Upper lobe of right lung (tissue), 1 donor: ENCODE measurements at regions not wholly inside any gene's neighbourhood (a gene's known extent, or its start where the extent isn't known, plus 50 kb on each side); places are given as distances from the start of the nearest gene placed in this dataset.

ENCODE experiments used
- ATAC-seq: fragments of 200-7000 bp; cut with Tn5 transposase; one replicate; pipeline ENCODE4 v1.9.1; 2020; ENCODE audit warnings: mild to moderate bottlenecking, moderate library complexity
- DNase-seq: peaks from one replicate; pipeline ENCODE4 v3.0.0-alpha.2; 2020
- H3K27ac ChIP-seq: fragments of 200-600 bp; one replicate; pipeline ENCODE4 v1.8.0; 2022
- H3K27me3 ChIP-seq: fragments of 200-600 bp; one replicate; pipeline ENCODE4 v1.8.0; 2022; ENCODE audit warnings: mild to moderate bottlenecking
- H3K36me3 ChIP-seq: fragments of 200-600 bp; one replicate; pipeline ENCODE4 v1.8.0; 2022
- H3K4me1 ChIP-seq: fragments of 200-600 bp; one replicate; pipeline ENCODE4 v1.8.0; 2022
- H3K4me3 ChIP-seq: fragments of 200-600 bp; one replicate; pipeline ENCODE4 v1.8.0; 2022; ENCODE audit warnings: mild to moderate bottlenecking
- H3K9me3 ChIP-seq: fragments of 200-600 bp; one replicate; pipeline ENCODE4 v1.8.0; 2022
- intact Hi-C: fragments of 100-400 bp; cut with DNase I; formaldehyde crosslinking; loops from one replicate; pipeline ENCODE4 v1.11.0; 2022
- TF ChIP-seq, protein P1 (sequence below): fragments of 200-600 bp; IDR thresholded peaks from one replicate; pipeline ENCODE4 v1.8.0; 2022; ENCODE audit warnings: antibody characterized with exemption
- donor health status: DM: no; HTN: yes; CAD: no; lungs with severe emphysema.

DNA sequence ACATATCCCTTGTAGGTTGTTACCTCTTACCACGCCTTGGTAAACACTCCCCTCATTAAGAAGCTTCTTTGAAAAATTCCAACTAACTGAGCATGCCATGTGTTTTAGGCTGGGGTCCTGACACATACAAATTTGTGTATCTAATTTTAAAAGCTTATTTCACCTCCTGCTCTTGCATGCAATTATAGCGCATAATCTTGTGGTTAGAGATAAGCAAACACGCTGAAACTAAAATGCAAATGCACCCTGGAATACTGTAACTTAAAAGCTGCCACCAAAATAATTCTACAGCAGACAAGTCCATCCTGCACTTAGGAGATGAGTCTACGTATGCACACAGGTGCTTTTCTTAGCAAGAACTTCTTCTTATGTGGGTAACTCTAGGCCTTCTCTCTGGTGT, 990.2 kb downstream of the TSN start:
- H3K9me3 ChIP-seq: no peaks in the 10 kb centered on the region
- H3K27ac ChIP-seq: no peak overlapping the region
- no peak for DNase-seq

DNA sequence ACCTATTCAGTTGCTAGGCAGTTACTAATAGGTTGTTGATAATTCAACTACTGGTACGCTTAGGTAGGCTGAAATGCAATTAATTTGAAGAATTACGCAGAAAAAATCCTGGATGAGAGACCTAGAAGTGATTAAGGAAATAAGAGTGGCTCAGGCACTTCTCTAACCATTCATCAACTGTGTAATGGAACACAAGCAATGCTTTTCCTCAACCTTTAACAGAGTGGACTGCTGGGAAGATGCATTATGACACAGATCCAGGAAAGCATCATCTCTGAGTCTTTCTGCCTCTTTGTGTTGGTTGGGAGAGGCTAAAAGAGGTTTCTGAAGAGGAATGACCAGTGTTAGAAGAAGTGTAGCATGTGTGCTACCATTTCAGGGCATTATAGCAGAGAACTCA, 992.2 kb downstream of the TSN start:
- DNase-seq (no peak), ATAC-seq (no peak)
- Histone ChIP-seq H3K36me3 (no peaks in the 10 kb centered on the region), H3K27ac (no peak overlapping the region), H3K4me1 (no peaks in the 10 kb centered on the region), H3K9me3 (no peaks in the 10 kb centered on the region), H3K4me3 (no peak overlapping the region), H3K27me3 (no peaks in the 10 kb centered on the region)
- intact Hi-C loops: no loop called here
- TF ChIP-seq, protein P1, sequence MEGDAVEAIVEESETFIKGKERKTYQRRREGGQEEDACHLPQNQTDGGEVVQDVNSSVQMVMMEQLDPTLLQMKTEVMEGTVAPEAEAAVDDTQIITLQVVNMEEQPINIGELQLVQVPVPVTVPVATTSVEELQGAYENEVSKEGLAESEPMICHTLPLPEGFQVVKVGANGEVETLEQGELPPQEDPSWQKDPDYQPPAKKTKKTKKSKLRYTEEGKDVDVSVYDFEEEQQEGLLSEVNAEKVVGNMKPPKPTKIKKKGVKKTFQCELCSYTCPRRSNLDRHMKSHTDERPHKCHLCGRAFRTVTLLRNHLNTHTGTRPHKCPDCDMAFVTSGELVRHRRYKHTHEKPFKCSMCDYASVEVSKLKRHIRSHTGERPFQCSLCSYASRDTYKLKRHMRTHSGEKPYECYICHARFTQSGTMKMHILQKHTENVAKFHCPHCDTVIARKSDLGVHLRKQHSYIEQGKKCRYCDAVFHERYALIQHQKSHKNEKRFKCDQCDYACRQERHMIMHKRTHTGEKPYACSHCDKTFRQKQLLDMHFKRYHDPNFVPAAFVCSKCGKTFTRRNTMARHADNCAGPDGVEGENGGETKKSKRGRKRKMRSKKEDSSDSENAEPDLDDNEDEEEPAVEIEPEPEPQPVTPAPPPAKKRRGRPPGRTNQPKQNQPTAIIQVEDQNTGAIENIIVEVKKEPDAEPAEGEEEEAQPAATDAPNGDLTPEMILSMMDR: no peak

More for the DNA sequence above, 990.2 kb downstream of the TSN start:
- Histone ChIP-seq H3K36me3 (no peaks in the 10 kb centered on the region), H3K27me3 (no peaks in the 10 kb centered on the region), H3K4me1 (no peaks in the 10 kb centered on the region), H3K4me3 (no peak overlapping the region)
- no peak for ATAC-seq
- TF ChIP-seq, protein P1: no peak
- intact Hi-C loops: no loop called here

DNA sequence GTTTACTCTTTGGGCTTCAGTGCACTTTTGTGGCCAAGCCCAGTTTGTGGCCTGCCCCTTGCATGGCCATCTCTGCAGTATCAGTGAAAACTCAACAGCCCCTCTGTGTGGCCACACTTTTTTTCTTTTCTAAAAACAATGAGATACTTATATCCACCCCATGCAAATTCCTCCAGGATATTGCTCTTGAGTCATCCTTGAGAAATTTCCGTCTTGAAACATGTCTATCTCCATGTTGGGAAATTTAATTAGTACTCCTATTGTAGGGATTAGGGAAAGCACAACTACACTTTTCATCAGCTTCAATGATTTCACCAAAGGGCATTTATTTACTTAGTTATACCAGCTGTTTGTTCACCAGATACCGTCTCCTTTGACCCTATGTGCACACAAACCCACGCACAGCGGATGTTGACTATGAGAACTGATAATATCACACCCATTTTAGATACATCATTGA, 993.1 kb downstream of the TSN start:
- no peak for ATAC-seq
- H3K27ac ChIP-seq: no peak overlapping the region
- intact Hi-C loops: no loop called here
- H3K36me3 ChIP-seq: no peaks in the 10 kb centered on the region
- H3K4me3 ChIP-seq: no peak overlapping the region
- no peaks in the 10 kb centered on the region for H3K4me1 ChIP-seq
- TF ChIP-seq, protein P1: no peak
- no peaks in the 10 kb centered on the region for H3K9me3 ChIP-seq
- DNase-seq: no peak
- no peaks in the 10 kb centered on the region for H3K27me3 ChIP-seq

DNA sequence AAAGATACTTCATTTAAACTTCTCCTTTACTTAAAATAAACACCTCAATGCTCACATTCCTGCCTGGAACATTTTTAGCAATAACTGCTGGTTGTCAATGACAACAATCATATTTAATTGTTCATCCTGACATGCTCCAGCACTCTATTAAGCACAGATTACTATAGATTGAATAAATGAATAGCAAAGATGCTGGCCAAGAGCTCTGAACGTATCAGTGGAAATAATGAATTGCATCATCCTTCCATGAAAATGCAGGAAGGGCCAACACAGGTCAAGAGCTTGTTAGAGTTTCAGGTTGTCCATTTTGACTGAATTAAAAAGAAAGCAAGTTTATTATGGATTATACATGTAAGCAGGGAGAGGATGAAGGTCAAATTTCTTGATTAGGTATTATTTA, 994.0 kb downstream of the TSN start:
- Histone ChIP-seq H3K4me3 (no peak overlapping the region), H3K27me3 (no peaks in the 10 kb centered on the region), H3K9me3 (no peaks in the 10 kb centered on the region), H3K36me3 (no peaks in the 10 kb centered on the region), H3K4me1 (no peaks in the 10 kb centered on the region), H3K27ac (no peak overlapping the region)
- intact Hi-C loops: no loop called here
- TF ChIP-seq, protein P1: no peak
- no peak for ATAC-seq
- no peak for DNase-seq

DNA sequence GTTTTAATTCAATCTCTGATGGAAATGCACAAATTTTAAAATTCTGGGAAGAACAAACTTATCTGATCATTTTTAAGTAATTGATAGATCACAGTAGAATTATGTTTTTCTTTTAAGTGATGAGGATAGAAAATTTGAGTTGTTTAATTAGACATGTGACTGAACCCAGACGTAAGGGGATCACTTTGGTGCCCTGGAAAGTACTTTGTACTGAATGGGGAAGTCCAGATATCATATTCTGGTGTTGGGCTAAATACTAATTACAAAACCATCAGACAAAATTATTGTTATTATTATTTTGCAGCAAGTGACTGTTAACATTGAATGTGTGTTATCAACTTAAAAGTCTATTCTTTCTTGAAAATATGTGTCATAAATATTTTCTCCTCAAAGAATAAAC, 994.6 kb downstream of the TSN start:
- intact Hi-C loops: no loop called here
- TF ChIP-seq, protein P1: no peak
- no peaks in the 10 kb centered on the region for H3K36me3 ChIP-seq
- DNase-seq: no peak
- no peak overlapping the region for H3K27ac ChIP-seq
- no peaks in the 10 kb centered on the region for H3K9me3 ChIP-seq
- H3K4me3 ChIP-seq: no peak overlapping the region
- no peak for ATAC-seq
- no peaks in the 10 kb centered on the region for H3K4me1 ChIP-seq
- H3K27me3 ChIP-seq: no peaks in the 10 kb centered on the region

DNA sequence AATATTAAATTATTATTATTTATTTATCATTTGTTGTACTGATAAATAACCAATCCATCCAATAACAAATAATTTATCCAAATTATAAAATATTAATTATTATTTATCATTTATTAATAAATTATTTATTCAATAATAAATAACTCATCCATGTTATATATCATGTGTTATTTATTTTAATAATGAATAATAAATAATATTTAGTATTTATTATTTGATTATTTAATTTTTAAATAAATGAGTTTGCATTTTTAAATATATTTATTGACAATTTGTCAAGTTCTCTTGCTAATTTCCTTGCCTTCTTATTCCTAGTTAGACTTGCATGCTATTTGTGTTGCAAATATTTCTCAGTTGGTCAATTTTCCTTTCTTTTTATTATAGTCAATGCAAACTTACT, 995.4 kb downstream of the TSN start:
- intact Hi-C loops: no loop called here
- ATAC-seq: no peak
- Histone ChIP-seq H3K4me1 (no peaks in the 10 kb centered on the region), H3K27me3 (no peaks in the 10 kb centered on the region), H3K36me3 (no peaks in the 10 kb centered on the region), H3K27ac (no peak overlapping the region), H3K9me3 (no peaks in the 10 kb centered on the region), H3K4me3 (no peak overlapping the region)
- no peak for DNase-seq
- TF ChIP-seq, protein P1: no peak
